GM19455 (cell line): ENCODE measurements at regions not wholly inside any gene's neighbourhood (a gene's known extent, or its start where the extent isn't known, plus 50 kb on each side); places are given as distances from the start of the nearest gene placed in this dataset.

ENCODE experiments used
- ATAC-seq: cut with Tn5 transposase; IDR thresholded peaks from one replicate; pipeline ENCODE4 v1.9.1; 2021; ENCODE audit not compliant: unreplicated experiment

DNA sequence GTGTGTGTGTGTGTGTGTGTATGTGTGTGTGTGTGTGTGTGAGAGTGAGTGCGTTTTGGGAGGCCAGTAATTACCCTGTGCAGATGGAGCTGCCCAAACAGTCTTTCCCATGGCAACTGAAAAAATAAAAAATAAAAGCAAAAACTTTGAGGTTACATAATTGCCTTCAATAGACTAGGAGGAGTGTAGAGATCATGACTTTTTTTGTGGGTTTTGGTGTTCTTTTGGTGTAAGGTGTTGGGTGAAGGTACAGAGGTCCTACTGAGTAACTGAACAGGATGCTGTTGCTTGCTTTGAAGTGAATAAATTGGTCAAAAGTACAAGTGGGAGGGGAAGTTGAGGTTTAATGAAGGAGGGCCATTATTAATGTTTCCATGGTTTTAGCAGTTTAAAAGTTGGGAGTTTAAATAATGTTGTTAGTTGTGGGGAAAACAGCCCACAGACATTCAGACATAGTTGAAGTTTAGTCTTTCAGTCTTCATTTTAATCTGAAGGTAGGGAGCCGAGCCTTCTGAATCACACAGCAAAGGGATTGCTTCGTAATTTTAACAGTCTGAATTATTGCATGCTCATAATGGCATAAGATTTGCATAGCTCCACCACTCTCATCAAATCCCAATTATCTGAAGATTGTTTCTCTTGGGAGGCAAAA lies 251.4 kb downstream of the PRL start:
- no peak for ATAC-seq

- no peak for ATAC-seq
Observed at GRCh38 chr6:22049002-22049401, 247.8 kb downstream of the PRL start.

GRCh38 chr6:22053391-22053997 lies 243.3 kb downstream of the PRL start:
- ATAC-seq: no peak

GRCh38 chr6:22056398-22056797 lies 240.4 kb downstream of the PRL start:
- no peak for ATAC-seq

- no peak for ATAC-seq
Observed at GRCh38 chr6:22057962-22058361, 238.9 kb downstream of the PRL start.

DNA sequence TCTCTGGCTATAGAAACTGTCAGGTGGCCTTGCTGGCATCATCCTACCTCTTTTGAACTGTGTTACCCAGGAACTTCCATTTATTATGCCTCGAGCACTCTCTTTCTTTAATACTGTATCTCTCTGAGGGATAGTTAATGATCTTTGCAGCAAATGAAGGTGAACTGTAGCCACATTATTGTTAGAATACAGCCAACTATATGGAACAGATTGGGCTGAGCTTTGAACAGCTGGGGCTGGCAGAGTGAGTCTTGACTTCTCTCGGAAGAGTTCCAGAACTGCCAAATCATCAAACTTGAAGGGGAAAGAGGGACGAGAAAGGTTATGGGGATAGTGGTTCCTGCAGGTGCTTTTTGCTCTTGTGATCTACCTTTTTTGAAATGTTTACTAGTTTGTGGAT lies 237.7 kb downstream of the PRL start:
- no peak for ATAC-seq

DNA sequence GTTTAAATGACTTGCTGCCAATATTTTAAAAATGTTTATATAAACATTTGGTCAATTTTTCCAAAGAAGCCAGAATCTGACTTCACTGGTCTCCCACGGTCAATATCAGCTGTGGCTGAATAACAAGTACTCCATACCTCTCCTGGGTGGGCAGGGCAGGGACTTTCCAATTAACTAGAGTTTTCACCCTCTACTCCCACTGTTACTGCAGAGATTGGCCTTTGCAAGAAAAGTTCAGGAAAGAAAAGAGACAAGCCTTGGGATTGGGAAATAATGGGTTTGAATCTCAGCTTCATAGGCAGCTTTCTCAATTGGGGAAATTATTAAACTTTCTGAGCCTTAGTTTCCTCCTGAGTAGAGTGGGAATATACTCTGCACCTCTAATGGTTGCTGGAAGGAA lies 236.9 kb downstream of the PRL start:
- no peak for ATAC-seq

DNA sequence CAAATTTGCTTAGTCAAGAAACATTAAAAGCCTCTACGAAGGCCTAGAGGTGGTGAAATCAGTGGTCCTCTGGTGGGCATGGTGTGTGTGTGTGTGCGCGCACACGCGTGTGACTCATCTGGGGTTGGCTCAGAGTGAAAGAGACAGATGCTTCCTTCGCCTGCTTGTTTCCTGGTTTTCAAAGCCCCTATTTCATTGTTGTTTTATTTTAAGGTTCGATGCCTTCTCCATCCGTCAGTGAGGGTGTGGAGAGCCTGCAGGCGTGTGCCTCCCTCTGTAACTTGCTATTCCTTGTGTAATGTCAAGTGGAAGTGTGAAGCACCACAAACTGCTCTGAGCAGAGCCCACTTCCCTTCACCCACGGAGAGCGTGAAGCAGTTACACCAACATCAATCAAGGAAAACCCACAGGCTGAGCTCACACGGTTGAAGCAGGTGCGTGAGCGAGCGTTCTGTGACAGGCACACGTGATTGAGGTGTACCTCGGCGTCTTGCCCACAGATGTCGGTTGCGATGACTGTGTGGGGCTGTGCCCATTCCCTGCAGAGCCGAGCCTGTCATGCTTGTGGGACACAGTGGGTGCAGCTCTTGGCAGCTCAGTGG lies 233.9 kb downstream of the PRL start:
- peak; percentile 58 for ATAC-seq

GRCh38 chr6:22064558-22064957 lies 232.3 kb downstream of the PRL start:
- no peak for ATAC-seq

- no peak for ATAC-seq
Observed at GRCh38 chr6:22067122-22067521, 229.7 kb downstream of the PRL start.

DNA sequence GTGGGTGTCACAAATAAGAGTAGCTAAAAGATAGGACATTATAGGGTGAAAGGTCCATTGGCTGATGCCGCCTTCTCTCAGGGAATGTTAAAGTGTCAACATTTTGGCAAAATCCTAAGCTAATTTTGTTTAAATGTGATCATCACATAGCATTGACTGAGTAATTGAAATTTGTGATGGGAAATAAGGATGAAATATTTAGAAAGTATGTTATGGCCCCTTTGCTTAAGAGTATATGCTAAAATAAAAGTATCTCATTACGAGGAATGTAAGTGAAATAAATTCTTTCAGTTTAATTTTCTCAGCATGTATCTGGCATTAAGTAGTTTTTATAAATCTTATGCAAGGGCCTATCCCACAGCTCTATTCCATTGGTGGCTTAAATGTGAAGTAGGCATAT lies 229.2 kb downstream of the PRL start:
- no peak for ATAC-seq

DNA sequence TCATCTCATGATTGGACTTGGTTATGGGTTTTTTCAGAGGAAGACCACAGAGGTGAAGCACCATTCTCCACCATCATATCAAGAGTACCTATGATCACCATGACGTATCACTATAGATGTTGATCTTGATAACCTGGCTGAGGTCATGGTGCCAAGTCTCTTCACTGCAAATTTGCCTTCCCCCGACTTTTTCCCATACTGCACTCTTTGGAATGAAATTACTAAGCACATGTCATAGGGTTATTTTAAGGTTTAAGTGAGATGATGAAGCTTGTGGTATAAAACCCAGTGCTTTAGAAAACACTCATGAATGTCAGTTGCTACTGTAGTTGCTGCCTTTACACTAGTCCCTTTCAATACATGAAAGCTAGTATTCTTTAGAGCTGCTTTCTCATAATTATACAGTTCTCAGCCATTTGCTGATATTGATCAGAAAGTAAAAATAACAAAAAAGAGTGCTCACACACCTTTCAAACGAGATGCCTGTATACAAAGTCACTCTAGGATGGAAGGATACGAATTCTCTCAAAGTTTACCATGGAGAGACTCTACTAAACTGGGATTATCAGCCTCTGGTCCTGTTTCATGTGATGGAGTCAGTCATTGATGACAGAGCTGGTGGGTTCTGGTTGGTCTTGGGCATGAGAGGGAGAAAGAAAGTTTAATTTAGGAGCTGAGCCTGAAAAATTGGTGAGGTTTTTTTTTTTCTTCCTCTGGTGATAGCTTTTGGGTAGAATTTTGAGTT lies 228.1 kb downstream of the PRL start:
- ATAC-seq: peak; percentile 45

DNA sequence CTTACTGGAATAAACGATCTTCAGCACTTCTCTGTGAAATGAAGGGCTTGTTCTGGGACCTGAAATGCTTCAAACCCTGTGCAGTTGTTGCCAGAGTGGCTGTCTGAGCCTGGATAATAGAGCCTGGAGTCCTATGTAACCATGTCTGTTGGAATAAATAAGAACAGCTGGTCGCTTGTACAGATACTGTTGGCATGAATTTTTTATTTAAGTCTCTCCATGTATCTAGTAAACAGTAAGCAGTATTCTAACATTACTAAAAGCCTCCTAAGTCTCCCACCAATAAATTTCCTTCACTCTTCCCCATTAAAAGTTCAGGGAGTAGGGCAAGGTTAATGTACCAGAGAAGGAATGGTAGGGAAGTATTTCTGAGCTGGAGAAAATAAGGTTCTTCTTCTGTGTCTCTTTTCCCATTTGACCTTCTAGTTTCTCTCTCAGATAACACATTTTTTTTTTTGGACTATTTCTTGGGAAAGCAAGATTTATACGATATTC lies 227.5 kb downstream of the PRL start:
- no peak for ATAC-seq

DNA sequence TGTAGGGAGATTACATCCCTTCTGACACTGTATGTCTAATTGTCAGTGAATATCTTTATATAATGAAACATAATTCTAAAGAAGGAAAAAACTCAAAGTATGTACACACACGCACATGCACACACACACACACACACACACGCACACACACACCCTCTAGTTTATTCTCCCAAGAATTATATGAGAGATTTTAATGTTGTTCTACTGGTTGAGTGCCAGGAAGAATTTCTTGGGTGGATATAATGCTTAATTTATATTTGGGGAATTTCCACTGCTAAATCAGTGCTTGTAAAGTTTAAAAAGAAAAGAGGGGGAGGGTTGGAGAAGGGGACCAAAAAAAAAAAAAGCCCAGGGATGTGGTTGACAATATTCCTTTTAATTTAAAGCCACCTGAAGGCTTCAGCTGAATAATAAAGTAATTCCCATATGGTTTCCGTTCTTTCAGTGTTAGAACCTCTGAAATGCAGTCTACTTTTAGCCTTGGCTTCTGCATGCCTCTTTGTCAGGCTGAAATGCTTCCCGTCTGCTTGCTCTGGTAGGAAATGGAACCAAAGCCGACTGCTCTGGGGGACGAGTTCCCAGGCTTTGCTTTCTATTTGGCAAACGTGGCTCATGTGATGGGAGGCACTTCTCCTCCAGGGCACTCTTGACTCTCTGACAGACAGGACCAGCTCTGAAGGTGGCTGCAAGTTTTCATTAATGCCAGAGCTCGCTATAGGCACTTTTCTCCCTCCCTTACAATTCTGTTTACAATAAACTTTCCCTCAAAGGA lies 225.4 kb downstream of the PRL start:
- no peak for ATAC-seq

DNA sequence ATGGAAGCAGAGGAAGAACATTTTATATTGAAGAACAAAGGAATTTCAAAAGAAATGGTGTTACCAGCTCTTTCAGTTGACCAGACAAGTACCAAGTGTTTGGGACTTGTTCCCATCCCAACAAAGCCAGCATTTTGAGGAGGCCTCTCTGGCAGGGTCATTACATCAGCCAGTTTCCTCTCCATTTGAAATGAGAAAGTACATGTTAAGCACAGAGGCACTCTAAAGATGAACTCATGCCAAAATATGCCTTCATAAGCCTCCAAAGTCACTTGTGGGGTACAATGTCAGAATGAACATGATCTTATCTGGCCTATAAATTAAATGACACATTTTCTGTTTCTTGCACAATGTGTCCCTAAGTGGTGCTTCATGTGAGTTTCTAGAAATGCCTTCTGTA lies 223.9 kb downstream of the PRL start:
- ATAC-seq: no peak

- no peak for ATAC-seq
Observed at GRCh38 chr6:22073516-22074198, 223.2 kb downstream of the PRL start.

- no peak for ATAC-seq
Observed at GRCh38 chr6:22078288-22078687, 218.5 kb downstream of the PRL start.

GRCh38 chr6:22078802-22079545 lies 217.9 kb downstream of the PRL start:
- no peak for ATAC-seq

GRCh38 chr6:22079783-22080182 lies 217.1 kb downstream of the PRL start:
- ATAC-seq: no peak

DNA sequence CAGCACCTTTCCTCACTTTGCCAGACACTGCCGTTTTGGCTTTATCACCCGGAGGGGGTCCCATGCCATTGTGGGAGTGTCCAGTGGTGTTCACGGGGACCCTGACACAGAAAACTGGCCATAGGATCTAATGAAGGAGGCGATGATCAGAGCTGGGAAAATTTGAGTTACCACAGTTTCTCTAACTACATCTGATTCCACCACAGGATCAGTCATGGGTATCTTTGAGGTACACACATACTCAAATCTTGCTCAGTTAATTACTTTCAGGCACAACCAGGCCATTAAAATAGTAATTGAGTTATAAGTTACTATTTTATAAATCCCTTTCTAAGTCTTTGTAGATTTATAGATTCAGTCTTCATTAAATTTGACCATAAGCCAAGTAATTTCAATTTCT lies 215.1 kb downstream of the PRL start:
- ATAC-seq: no peak
